GM10248 (cell line): ENCODE measurements at regions not wholly inside any gene's neighbourhood (a gene's known extent, or its start where the extent isn't known, plus 50 kb on each side); places are given as distances from the start of the nearest gene placed in this dataset.

Experiments used
- CTCF ChIA-PET: fragments of 300-600 bp; sonication (Branson Sonifier 250); formaldehyde crosslinking; extraction: SDS; loops from one replicate; lab custom pipeline; 2021; ENCODE audit warnings: antibody characterized with exemption; lab: Yijun Ruan, JAX
- POLR2A ChIA-PET: fragments of 350-650 bp; sonication (Branson Sonifier 250); formaldehyde crosslinking; extraction: SDS; loops from one replicate; lab custom pipeline; 2020; ENCODE audit warnings: antibody characterized with exemption; lab: Yijun Ruan, JAX
- DNase-seq: peaks from one replicate; pipeline ENCODE4 v3.0.0; 2012; ENCODE audit errors: extremely low spot score
- TF ChIP-seq, protein P1 (sequence below): IDR thresholded peaks from 2 replicates; pipeline ENCODE4 v1.5.1; 2012; ENCODE audit warnings: mild to moderate bottlenecking, low read depth; ENCODE audit errors: extremely low read depth, missing control alignments, control extremely low read depth

DNA sequence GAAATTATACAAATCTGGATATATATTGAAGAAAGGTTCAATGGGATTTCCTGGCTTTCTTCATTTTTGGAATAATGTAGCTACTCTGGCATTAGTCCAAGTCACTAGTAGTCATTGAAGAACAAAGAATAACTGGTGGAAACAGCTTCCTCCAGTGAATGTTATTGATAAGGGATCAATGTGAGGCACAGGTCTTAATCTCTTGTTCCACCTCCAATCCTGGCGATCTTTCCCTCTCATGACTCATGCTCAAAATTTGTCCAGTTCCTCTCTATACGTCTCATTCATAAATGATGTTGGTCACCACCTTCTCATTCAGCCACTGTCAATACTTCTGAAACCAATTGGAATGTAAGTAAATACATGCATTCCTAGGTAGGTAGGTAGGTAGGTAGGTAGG, 185.0 kb upstream of the BMP2 start:
- CTCF ChIA-PET: interaction anchor here (0.9 to 4.1 kb wide), 10 partner anchors 10 to 703 kb away, joined by 3 to 25 read pairs (median 4); no protein-coding TSS in a partner anchor
- TF ChIP-seq, protein P1, sequence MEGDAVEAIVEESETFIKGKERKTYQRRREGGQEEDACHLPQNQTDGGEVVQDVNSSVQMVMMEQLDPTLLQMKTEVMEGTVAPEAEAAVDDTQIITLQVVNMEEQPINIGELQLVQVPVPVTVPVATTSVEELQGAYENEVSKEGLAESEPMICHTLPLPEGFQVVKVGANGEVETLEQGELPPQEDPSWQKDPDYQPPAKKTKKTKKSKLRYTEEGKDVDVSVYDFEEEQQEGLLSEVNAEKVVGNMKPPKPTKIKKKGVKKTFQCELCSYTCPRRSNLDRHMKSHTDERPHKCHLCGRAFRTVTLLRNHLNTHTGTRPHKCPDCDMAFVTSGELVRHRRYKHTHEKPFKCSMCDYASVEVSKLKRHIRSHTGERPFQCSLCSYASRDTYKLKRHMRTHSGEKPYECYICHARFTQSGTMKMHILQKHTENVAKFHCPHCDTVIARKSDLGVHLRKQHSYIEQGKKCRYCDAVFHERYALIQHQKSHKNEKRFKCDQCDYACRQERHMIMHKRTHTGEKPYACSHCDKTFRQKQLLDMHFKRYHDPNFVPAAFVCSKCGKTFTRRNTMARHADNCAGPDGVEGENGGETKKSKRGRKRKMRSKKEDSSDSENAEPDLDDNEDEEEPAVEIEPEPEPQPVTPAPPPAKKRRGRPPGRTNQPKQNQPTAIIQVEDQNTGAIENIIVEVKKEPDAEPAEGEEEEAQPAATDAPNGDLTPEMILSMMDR: no peak
- POLR2A ChIA-PET: no interaction called here
- no peak for DNase-seq

DNA sequence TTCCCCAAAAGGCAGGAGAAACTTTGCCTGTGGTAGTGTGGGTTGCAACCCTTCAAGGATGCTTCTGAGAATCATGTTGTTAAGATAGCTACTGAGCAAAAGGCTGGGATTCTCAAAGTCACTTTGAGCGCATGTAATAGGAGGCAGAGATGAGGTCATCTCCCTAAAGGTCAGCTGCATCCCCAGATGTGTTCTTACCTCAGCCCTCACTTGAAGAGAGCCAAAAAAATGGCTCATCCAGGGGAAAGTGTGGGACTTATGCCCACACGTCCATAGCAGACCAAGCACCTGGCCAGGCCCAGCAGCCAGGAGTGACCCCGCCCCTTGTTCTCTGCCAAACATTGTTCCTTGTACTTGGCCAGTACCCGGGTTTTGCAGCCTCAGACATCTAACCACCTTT, 187.0 kb upstream of the BMP2 start:
- ChIA-PET POLR2A (no interaction called here), CTCF (interaction anchor here (4.1 kb wide), 1 partner anchor 19 kb away, joined by 25 read pairs; no protein-coding TSS in a partner anchor)
- TF ChIP-seq, protein P1: no peak
- no peak for DNase-seq

DNA sequence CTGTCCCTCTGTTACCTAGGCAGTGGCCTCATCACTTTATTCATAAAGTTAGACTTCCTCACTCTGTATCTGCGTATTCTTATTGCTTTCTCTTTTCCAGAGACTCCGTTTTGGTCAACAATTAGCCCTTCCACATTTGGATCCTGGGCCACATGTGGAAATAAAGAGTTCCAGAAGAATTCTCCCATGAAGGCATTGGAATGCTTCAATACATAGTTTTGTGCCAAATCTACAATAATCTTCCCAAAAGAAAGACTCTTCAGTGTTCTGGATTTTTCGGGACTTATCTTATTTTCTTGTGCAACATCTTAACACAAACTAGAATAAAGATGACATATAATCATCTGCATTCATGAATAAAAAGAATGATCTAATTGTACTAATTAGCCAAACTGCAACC, 187.7 kb upstream of the BMP2 start:
- ChIA-PET POLR2A (no interaction called here), CTCF (no interaction called here)
- TF ChIP-seq, protein P1: no peak
- no peak for DNase-seq

DNA sequence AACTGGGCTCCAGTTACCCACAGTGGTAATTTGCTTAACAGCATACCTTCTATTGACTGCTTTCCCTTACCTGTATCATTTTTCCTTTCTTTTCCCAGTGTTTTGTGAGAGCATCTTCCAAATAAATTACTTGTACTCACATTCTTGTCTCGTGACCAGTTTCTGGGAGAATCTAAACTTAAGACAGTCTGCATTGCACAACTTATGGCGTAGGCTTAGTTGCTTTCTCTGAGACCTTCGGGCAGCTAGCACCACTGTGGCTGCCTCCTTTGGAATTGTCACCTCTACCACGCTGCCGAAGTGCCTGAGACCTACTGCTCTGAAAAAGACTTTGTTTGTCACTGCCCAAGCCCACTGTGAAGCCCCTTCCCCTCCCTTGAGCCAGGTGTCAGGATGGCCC, 188.1 kb upstream of the BMP2 start:
- TF ChIP-seq, protein P1: no peak
- DNase-seq: no peak
- POLR2A ChIA-PET: no interaction called here
- CTCF ChIA-PET: no interaction called here

DNA sequence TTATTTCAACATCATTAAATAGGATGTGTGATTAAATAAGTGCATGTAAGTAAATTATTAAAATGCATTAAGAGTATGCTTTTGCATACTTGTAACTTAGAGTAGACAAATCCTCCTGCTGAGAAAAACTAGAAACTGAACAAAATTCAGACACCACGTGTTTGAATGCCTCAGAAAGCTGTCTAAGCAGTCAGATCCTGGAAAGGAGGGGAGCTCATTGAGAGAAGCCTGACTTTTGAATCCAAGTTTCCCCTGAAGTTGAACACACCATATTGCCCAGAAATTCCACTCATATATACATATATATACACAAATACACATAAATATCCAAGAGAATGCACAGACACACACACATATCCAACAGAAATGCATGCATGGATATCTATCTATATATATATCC, 190.0 kb upstream of the BMP2 start:
- TF ChIP-seq, protein P1: no peak
- DNase-seq: no peak
- ChIA-PET POLR2A (no interaction called here), CTCF (interaction anchor here (1.2 kb wide), 1 partner anchor 10 kb away, joined by 4 read pairs; no protein-coding TSS in a partner anchor)

DNA sequence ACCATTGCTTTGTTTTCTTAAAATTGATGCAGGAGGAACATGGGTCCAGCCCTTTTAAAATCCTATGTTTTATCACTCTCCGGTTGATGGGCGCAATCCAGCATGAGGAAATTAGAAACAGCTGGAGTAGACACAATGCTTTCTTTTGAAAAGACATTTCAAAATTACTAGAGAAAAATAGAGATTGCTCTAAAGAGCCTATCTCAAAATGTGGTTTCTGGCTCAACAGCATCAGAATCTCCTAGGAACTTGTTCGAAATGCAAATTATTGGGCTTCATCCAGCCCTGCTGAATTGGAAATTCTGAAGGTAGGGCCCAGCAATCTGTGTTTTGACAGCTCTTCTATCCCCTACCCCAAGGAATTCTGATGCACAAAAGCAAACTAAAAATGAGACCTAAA, 190.8 kb upstream of the BMP2 start:
- DNase-seq: no peak
- TF ChIP-seq, protein P1: no peak
- POLR2A ChIA-PET: no interaction called here
- CTCF ChIA-PET: interaction anchor here (0.9 to 1.2 kb wide), 2 partner anchors 10 to 16 kb away, joined by 3 to 4 read pairs; no protein-coding TSS in a partner anchor
